H1 (cell line): ENCODE measurements at regions not wholly inside any gene's neighbourhood (a gene's known extent, or its start where the extent isn't known, plus 50 kb on each side); places are given as distances from the start of the nearest gene placed in this dataset.

Source experiments
- CEBPB ChIP-seq: IDR thresholded peaks from 2 replicates; pipeline ENCODE4 v1.6.1; 2012; ENCODE audit warnings: low read depth, low read length
- EP300 ChIP-seq, 2 experiments: IDR thresholded peaks; 1 replicate in 1 of 2; 2 replicates in 1 of 2; pipeline ENCODE4 v1.6.1; 2011 to 2012; ENCODE audit warnings: low read depth in 2 of 2, low read length in 2 of 2, mild to moderate bottlenecking in 2 of 2, borderline replicate concordance in 1 of 2, inconsistent platforms in 1 of 2, moderate library complexity in 1 of 2
- TBP ChIP-seq: IDR thresholded peaks from 2 replicates; pipeline ENCODE4 v1.6.1; 2011; ENCODE audit warnings: low read depth, low read length, improper control_type of control experiment

- TF ChIP-seq EP300 (IDR thresholded peaks at IDR 0.05; ENCODE audit: borderline replicate concordance in 1 of 2, low read depth in 2 of 2, low read length in 2 of 2) (no peak), TBP (no peak), CEBPB (no peak)
These were observed 997.9 kb downstream of the SUCLG1 start (continued) for GRCh38 chr2:83461135-83461534.
